ENCODE measurements at regions not wholly inside any gene's neighbourhood (a gene's known extent, or its start where the extent isn't known, plus 50 kb on each side); places are given as distances from the start of the nearest gene placed in this dataset.

DNA sequence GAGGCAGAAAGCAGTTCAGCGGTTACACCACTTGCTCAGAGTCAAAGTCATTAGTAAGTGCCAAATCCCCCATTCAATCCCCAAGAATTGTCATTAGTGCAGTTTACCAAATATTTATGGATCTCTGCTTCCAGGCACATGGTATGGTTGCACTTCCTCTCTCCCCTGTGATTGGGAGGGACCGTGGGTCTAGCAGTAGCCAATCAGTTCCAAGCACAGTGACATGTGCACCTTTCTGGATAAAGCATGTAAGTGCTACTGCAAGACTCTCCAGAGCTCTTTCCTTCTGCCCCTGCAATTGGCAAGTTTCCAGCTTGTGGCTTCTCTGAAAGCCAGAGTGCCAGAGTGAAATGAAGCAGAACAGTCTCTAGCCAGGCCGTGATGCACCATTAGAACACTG lies 85.3 kb upstream of the FLRT2 start:
- peak; percentile 61 for DNase-seq

DNA sequence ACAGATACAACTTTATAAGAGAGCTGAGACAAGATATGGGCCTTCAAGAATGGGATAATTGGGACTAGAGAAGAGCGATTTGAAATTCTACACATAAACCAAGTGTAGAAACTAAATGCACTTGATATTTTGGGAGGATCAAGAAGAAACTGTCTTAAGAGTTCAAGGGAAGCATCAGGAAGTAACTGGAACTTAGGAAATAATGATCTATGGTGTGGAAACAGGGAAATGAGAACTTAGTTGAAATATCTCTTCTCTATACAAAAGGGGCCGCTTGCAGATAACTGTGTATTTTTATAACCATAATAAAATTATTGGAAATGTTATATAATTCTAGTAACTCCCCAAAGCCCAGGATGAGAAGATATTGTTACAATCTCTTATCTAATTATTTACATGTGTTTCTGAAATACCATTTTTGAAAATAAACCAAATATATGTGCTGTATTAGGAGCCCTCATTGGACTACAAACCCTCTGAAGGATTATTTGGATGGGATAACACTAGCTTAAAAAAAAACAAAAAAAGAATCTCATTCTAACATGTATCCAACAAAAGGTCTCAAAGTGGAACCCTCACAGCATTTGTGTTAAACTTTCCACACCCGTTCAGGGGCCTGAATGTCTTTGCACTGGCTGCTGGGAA lies 84.7 kb upstream of the FLRT2 start:
- DNase-seq, result no peak

DNA sequence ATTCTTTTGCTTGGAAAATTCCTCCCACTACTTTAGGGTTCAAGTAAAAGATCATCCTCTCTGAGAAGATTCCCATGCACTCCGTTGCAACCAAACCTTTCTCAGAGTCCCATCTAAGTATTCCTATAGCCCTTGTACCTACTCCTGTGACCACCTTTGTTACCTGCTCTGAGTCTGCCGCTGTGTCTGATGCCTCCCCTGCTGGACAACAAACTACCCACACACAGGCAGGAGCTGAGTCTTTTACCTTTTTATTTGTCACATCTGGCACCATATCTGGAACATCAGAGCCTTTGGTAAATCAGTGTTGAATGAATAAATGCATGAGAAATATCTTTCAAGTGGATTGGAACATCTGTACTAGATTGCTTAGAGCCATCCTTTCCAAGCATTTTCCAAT lies 82.1 kb upstream of the FLRT2 start:
- DNase-seq, result no peak

DNA sequence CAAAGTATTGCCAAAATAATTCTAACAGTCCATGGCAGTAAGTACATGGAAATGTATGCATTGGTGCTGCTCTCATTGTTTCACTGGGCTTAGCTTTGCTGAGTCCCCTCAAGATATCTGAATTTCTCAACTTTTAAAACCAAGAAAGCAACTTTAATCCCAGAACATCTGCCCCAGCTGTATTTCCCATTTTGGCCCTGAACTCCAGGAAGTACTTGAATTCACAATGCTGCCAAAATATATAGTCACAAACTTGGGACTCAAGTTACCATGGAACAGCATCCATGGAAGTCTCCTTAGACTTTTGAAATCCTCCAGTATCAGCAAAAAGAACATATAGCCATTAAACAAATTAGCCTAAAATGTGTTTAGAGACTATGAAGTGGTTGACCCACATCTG lies 78.5 kb upstream of the FLRT2 start:
- no peak for DNase-seq

DNA sequence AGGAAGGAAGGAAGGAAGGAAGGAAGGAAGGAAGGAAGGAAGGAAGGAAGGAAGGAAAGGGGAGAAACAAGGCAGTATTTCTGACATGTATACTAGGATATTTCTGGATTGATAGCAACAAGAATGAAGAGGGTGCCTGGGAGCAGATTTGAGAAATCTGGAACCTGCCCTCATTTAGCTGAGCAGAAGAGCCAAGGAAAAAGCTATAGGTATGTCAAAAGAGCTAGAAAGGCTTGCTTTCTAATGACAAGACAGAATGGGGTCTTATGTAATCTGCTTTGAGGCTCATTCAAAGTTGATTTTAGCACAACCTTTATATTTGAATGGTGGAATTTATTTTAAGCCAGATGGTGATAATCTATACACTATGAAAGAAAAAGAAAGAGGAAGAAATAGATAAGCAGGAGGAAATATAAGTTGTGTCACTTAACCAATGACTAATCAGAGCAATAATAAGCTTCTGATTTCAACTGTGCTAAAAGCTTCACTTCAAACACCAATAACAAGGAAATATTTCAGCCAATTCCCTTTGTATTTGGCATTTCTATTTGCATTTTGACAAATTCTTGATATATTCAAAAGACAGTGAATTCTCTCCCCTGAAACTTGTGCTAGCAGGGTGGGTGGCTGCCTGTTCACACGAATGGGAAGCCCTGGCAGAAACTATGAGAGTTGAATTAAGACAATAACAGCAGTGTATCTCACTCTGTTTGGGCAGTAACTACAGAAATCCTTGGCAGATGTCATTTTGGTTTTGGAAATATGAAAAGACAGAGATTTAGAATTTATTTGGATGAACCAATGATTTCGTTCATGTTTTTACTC lies 76.3 kb upstream of the FLRT2 start:
- DNase-seq, result no peak

DNA sequence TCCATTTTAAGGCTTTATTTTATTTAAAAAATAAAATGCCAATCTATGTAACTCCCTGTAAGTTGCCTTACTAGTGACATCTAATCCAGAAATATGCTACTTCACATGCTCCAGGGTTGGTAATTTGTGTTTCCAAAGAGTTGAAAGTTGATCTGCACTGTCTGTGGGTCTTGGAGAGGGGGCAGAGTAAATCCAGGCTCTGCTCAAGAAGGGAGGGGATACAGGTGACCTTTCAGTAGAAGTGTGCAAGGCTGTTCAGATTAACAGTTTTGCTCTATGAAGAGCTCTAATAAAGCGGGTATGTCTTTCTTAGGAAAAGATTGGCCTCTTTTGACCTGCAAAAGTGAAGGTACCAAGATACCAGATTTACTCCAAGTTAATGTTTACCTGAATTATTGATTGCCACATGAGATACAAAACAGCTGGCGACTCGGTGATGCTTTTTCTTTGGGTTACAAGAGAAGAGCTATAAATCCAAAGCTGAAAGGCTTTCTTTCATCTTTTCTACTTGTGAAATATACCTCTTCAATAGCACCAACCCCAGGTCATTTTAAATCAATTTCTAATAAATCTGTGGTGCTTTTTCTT lies 75.6 kb upstream of the FLRT2 start:
- DNase-seq, result no peak

DNA sequence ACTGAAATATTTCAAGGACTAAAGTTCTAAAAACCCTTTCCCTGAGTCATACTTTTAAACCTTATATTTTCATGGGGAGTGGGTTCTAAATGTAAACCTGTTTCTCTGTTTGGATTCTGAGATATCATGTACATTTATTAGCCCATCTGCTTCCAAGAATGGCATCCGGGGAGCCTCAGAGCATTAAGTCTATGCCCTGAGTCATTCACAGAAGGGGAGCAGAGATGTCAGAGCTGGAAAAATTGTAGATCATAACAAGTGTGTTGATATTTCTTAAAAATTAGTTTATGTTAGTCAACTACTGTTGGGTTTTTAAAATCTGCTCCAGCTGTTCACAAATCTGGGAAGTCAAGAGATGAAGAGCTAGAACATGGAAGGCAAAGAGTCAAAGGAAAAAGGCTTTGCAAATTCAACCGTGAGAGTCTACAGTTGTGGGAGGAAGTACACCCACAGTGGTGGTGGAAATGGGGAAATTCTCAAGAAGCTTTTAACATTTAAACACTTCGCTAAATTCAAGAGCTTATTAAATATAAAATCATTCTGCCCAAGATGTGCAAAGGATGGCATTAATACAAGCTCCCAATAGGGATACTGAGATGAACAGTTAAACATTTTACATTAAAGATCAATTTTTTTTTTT lies 70.5 kb upstream of the FLRT2 start:
- DNase-seq, result no peak

DNA sequence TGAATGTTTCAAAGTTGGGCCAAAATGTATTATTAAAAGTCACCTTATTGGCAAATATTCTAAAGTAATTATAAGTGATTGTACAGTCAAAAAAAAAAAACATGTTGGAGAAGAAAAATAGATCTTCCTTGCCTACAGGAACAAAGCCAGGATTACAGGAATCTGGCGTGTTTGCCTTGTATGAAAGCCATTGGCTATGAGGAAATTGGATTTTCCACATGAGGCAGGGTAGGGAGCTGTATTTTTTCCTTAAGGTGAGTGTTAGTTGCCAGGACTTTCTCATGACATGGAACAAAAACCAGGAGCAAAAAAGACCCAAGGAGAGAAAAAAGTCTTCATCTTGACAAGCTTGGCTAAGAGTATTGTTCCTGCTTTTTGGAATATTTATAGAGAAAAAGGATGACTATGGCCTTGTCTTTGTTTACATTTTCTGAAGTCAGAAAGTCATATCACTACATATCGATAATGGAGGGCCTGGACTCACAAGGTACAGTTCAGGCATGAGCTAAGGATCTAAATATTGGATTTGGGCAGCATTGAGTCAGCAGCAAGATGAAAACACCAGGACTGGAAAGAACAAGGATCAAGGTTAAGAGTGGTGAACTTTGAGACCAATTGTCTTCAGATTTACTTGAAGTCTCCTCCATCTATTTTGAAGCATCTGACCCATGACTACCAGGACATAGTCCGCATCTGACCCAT lies 68.4 kb upstream of the FLRT2 start:
- DNase-seq, result no peak

DNA sequence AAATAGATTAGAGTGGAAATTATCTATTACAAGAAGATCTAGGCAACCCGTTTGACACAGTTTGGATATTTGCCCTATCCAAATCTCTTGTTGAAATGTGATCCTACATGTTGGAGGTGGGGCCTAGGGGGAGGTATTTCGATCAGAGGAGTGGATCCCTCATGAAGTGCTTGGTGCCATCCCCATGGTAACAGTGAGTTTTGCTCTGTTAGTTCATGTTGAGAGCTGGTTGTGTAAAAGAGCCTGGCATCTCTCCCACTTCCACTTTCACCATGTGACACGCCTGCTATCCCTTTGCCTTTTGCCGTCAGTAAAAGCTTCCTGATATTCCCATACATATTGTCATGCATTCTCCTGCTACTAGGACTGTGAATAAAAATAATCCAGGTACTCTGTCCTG lies 66.4 kb upstream of the FLRT2 start:
- DNase-seq, result no peak

DNA sequence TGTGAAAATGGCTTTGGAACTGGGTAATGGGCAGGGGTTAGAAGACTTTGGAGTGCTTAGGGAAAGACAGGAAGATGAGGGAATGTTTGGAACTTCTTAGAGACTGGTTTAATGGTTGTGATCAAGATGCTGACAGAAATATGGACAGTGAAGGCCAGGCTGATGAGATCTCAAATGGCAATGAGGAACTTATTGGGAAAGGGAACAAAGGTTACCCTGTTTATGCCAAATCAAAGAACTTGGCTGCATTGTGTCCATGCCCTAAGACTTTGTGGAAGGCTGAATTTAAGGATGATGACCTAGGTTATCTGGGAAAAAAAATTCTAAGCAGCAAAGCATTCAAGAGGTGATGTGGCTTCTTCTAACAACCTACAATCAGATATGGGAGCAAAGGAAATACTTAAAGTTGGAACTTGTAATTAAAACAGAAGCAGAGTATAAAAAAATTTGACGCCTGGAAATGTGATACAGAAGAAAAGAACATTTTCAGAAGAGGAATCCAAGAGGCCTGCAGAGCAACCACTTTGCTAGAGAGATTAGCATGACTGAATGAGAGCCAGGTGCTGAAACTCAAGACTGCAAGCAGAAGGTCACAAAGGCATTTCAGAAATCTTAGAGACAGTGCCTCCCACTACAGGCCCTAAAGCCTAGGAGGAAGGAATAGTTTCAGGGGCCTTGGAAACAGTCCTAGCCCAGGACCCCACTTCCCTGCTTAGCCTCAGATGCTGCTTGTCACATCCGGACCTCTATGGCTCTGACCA lies 65.6 kb upstream of the FLRT2 start:
- DNase-seq, result no peak

DNA sequence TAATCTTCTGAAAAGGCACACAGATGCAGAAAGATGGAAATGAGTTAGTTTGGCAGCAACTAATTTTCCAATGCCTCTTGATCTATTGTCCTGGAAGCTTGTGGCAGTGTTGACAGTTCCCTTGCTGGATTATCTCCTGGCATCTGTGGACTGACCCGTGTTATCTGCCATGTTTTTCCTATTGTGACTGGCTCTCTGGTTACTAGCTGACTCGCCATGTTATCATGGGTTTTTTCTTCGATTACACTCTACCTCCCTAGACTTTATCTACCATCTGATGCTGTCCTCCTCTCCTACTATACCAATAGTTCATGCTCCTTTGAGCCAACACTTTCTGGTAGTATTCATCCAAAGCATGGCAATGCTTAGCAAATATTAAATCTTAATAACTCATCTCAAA lies 63.3 kb upstream of the FLRT2 start:
- no peak for DNase-seq

DNA sequence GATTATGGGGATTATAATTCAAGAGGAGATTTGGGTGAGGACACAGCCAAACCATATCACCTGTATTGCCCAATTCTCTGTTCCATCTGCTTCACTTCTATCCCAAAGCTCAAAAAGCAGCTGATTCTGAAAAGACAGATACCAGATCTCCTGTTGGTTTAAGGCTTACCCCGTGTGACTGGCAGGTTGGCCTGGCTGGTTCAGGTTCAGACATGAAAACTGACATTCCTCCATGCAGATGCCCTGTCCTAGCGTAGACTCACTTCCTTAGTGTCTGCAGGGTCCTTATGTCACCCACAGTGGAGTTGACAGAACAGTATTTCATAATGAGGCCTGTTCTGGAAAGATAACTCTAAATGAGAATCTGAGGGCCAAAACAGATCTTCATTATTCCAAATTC lies 61.1 kb upstream of the FLRT2 start:
- DNase-seq, result no peak

DNA sequence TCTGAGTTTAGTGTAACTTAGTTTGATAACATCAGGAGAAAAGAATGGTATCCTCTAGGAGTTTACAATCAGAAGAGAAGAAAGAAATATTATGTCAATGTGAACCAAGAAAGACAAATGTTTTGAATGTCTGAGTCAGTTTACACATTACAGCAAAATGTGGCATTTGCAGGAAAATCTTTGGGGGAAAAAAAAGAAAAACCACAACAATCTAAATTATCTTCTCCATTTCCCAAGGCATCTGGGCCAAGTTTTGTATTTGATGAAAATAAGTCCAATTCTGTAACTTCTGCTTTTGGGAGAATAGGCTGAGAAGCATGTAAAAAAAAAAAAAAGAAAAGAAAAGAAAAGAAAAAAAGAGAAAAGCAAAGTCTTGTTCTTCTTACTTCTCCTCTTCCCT lies 58.8 kb upstream of the FLRT2 start:
- DNase-seq, result no peak

DNA sequence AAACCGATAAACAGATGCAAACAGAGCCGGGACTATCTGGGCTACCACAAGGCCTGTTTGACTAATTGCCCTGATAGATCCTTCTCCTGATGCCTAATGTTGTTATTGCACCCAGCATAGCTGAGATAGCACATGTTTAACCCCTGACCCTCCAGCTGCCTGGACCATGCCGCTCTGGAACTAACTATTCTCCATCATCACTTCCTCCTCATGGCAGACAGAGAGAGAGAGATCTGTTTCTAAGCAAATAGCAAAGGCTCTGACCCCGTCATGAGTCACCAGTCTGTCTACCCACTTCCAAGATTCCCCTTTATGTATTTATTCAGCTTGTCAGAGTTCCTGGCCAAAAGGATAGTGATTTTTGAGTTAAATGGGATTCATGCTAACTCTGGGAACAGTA lies 58.2 kb upstream of the FLRT2 start:
- no peak for DNase-seq

DNA sequence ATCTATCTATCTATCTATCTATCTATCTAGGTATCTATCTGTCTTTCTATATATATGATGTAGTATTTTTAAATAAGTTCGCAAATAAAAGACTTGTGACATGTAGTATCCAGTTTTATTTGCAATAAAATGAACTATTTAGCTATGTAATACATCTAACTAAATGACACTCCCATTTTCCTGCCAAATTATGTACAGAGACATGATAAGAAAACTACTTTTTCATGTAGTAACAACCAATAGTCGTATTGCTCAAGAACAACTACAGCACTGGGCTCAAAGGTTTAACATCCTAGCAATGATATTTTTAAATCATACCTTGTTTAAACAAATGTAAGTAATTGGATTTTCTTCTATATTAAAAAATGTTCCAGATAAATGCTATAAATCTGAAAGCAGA lies 55.5 kb upstream of the FLRT2 start:
- DNase-seq, result no peak

DNA sequence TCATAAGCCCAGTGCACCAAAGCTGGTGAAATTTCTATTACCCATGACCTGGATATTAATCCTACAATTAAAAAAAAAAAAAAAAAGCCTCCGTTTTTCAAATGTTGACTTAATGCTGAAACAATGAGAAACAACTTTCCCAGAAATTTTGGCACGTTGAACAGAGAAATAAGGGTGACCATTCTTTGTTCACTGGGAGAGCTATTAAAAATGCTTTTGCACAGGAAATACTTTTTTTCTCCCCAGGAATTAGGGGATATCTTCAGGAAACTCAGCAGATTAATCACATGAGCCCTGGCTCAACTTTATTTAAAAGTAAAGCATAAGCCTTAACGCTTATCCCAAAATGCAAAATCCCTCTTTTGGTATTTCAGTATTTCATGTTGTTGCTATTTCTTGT lies 54.8 kb upstream of the FLRT2 start:
- no peak for DNase-seq

DNA sequence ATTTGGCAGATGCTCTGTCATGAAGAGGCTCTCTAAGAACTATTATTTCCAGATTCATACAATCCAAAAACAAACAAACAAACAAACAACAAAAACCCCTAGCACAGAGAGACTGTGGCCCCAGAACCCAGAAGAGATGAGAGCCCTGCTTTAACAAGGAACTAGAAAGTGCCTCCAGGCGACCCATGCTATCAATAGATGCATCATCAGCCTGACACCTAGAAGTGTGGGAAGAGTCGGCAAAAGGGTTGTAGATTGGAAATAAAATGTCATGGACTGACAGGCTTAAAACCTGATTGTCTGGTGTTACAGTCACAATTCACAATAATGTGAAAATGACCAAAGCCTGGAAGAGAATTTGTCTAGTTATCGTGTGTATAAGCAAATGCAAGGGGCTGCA lies 50.6 kb upstream of the FLRT2 start:
- DNase-seq, result no peak

DNA sequence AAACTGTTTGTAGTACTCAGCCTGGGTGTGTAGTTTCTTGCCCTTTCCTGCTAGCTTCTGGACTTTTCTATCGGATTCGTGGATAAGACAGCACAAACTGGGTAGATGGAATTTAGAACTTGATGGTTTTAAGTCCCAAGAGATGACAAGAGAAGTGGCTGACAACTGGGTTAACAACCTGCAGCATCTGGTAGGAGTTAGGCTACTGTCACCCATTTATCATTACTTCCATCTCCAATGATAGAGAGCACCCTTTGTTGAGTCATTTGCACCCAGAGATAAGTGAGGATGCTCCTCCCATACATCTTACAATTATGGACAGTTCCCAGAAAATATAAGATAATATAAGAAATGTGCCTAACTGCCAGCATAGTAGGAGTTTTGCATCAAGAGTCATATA lies 50.2 kb upstream of the FLRT2 start:
- no peak for DNase-seq
